MM.1S (cell line): ENCODE measurements at regions not wholly inside any gene's neighbourhood (a gene's known extent, or its start where the extent isn't known, plus 50 kb on each side); places are given as distances from the start of the nearest gene placed in this dataset.
"Not testable (repeated sequence)": the region's sequence is repeated elsewhere in the genome, so short reads cannot be mapped to it uniquely, and the experiment has no call there.

Experiments
- DNase-seq: peaks from one replicate; pipeline ENCODE4 v3.0.0-alpha.2; 2015
- H2AFZ ChIP-seq: fragments of 300-600 bp; sonication (generic); 2 replicates; pipeline ENCODE4 v1.6.0; 2016; ENCODE audit warnings: antibody characterized with exemption, low read length
- H3F3A ChIP-seq: fragments of 300-600 bp; sonication (generic); 2 replicates; pipeline ENCODE4 v1.6.1; 2016; ENCODE audit warnings: mild to moderate bottlenecking, antibody characterized with exemption, low read length, moderate library complexity, mixed read lengths; ENCODE audit not compliant: insufficient read depth
- H3K27ac ChIP-seq: fragments of 300-600 bp; sonication (generic); 2 replicates; pipeline ENCODE4 v1.5.1; 2016; ENCODE audit warnings: mild to moderate bottlenecking, low read length
- H3K27me3 ChIP-seq: fragments of 300-600 bp; sonication (generic); replicated peaks from 2 replicates; pipeline ENCODE4 v1.6.0; 2016; ENCODE audit warnings: low read length; ENCODE audit not compliant: insufficient read depth
- H3K36me3 ChIP-seq: fragments of 300-600 bp; sonication (generic); replicated peaks from 2 replicates; pipeline ENCODE4 v1.6.1; 2016; ENCODE audit warnings: mild to moderate bottlenecking, low read length, mixed read lengths; ENCODE audit not compliant: insufficient read depth
- H3K4me1 ChIP-seq: fragments of 300-600 bp; sonication (generic); 2 replicates; pipeline ENCODE4 v1.6.1; 2016; ENCODE audit warnings: low read length, mixed read lengths
- H3K4me2 ChIP-seq: fragments of 300-600 bp; sonication (generic); 2 replicates; pipeline ENCODE4 v1.6.0; 2016; ENCODE audit warnings: low read depth, low read length
- H3K4me3 ChIP-seq: fragments of 300-600 bp; sonication (generic); 2 replicates; pipeline ENCODE4 v1.5.1; 2016; ENCODE audit warnings: low read length, mixed read lengths
- H3K79me2 ChIP-seq: fragments of 300-600 bp; sonication (generic); 2 replicates; pipeline ENCODE4 v1.6.1; 2016; ENCODE audit warnings: mixed run types, low read length, mixed read lengths
- H3K9ac ChIP-seq: fragments of 300-600 bp; sonication (generic); 2 replicates; pipeline ENCODE4 v1.6.1; 2016; ENCODE audit warnings: low read length, mixed read lengths
- H3K9me2 ChIP-seq: fragments of 300-600 bp; sonication (generic); replicated peaks from 2 replicates; pipeline ENCODE4 v1.6.1; 2016; ENCODE audit warnings: mild to moderate bottlenecking, low read length, mixed read lengths; ENCODE audit not compliant: insufficient read depth
- H3K9me3 ChIP-seq: fragments of 300-600 bp; sonication (generic); replicated peaks from 2 replicates; pipeline ENCODE4 v1.6.1; 2016; ENCODE audit warnings: mild to moderate bottlenecking, low read length, mixed read lengths; ENCODE audit not compliant: insufficient read depth
- H4K20me1 ChIP-seq: fragments of 300-600 bp; sonication (generic); 2 replicates; pipeline ENCODE4 v1.6.1; 2016; ENCODE audit warnings: mild to moderate bottlenecking, low read length, moderate library complexity, mixed read lengths; ENCODE audit not compliant: insufficient read depth
- EZH2 ChIP-seq: fragments of 300-600 bp; sonication (generic); optimal IDR thresholded peaks from 2 replicates; pipeline ENCODE3; 2017; ENCODE audit warnings: low read depth, mild to moderate bottlenecking, antibody characterized with exemption, low read length, mixed read lengths
- EZH2phosphoT487 ChIP-seq: fragments of 300-600 bp; sonication (generic); IDR thresholded peaks from 2 replicates; pipeline ENCODE4 v1.6.1; 2018; ENCODE audit warnings: antibody characterized with exemption, low read length
- TF ChIP-seq, protein P1 (sequence below): fragments of 300-600 bp; sonication (generic); IDR thresholded peaks from 2 replicates; pipeline ENCODE4 v1.5.1; 2016; ENCODE audit warnings: antibody characterized with exemption, low read length, mixed read lengths

DNA sequence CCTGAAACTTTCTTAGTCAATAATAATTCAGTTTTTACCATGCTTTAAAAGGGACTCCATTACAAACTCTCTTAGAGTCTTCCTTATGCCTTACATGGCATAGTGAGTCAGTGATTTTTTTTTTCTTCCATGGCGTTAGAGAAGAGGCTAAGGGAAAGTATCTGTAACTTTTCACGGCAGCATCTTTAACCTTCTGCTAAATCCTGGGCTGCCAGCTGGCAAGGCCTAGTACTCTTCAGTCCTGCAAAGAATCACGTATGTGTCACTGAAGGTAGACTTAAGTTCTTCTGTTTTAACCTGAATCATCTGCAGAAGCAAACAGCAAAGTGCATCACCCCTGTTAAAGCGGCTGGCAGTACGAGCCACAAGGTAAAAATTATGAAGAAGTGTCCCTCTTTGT is 286.3 kb upstream of the FN1 start:
- no peaks in the 10 kb centered on the region for H3K79me2 ChIP-seq

GRCh38 chr2:215721515-215721914 is 285.6 kb upstream of the FN1 start:
- not testable (repeated sequence) for H3K36me3 ChIP-seq, H4K20me1 ChIP-seq, H3K79me2 ChIP-seq, H3K27me3 ChIP-seq, H3K9ac ChIP-seq, H3F3A ChIP-seq, H3K4me1 ChIP-seq, H3K27ac ChIP-seq, H3K4me3 ChIP-seq, H3K9me2 ChIP-seq, H2AFZ ChIP-seq, H3K4me2 ChIP-seq, H3K9me3 ChIP-seq, DNase-seq

More for the DNA sequence above, 286.3 kb upstream of the FN1 start:
- Histone ChIP-seq H3K36me3 (no peaks in the 10 kb centered on the region), H3K27ac (no peak overlapping the region), H2AFZ (no peak overlapping the region), H3K4me2 (no peak overlapping the region), H3K9me3 (no peaks in the 10 kb centered on the region), H3F3A (no peaks in the 10 kb centered on the region), H3K4me1 (no peaks in the 10 kb centered on the region), H4K20me1 (no peaks in the 10 kb centered on the region), H3K27me3 (no peaks in the 10 kb centered on the region), H3K9me2 (no peaks in the 10 kb centered on the region), H3K4me3 (no peak overlapping the region), H3K9ac (no peak overlapping the region)
- no peak for DNase-seq
- TF ChIP-seq EZH2: no peak

DNA sequence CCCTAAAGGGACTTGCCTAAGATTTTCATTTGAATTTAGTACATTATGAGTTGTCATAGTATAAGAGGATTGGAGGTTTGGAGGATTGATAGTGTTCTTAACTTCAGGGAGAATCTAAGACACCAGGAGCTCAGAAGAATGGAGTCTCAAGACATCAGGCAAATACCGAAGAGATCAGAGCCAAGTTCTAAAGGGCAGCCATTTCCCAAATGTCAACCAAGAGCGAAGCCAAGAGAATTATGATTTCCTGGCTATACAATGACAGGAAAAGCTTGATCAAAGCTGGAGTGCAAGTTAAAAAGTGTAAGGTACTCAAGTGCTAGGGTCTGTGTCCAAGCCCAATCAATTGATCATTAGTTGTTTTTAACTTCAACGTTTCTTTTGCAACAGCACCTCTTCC is 283.0 kb upstream of the FN1 start:
- no peak overlapping the region for H2AFZ ChIP-seq
- no peaks in the 10 kb centered on the region for H3K4me1 ChIP-seq
- no peaks in the 10 kb centered on the region for H3K79me2 ChIP-seq
- no peak overlapping the region for H3K9ac ChIP-seq
- no peak overlapping the region for H3K4me3 ChIP-seq
- no peaks in the 10 kb centered on the region for H3K36me3 ChIP-seq
- no peaks in the 10 kb centered on the region for H3K27me3 ChIP-seq
- H3K27ac ChIP-seq: no peak overlapping the region
- no peaks in the 10 kb centered on the region for H3K9me3 ChIP-seq
- TF ChIP-seq EZH2phosphoT487: no peak
- TF ChIP-seq, protein P1, sequence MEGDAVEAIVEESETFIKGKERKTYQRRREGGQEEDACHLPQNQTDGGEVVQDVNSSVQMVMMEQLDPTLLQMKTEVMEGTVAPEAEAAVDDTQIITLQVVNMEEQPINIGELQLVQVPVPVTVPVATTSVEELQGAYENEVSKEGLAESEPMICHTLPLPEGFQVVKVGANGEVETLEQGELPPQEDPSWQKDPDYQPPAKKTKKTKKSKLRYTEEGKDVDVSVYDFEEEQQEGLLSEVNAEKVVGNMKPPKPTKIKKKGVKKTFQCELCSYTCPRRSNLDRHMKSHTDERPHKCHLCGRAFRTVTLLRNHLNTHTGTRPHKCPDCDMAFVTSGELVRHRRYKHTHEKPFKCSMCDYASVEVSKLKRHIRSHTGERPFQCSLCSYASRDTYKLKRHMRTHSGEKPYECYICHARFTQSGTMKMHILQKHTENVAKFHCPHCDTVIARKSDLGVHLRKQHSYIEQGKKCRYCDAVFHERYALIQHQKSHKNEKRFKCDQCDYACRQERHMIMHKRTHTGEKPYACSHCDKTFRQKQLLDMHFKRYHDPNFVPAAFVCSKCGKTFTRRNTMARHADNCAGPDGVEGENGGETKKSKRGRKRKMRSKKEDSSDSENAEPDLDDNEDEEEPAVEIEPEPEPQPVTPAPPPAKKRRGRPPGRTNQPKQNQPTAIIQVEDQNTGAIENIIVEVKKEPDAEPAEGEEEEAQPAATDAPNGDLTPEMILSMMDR: no peak
- no peak for TF ChIP-seq EZH2
- no peaks in the 10 kb centered on the region for H3F3A ChIP-seq
- H4K20me1 ChIP-seq: no peaks in the 10 kb centered on the region
- H3K4me2 ChIP-seq: no peak overlapping the region
- no peaks in the 10 kb centered on the region for H3K9me2 ChIP-seq
- no peak for DNase-seq

DNA sequence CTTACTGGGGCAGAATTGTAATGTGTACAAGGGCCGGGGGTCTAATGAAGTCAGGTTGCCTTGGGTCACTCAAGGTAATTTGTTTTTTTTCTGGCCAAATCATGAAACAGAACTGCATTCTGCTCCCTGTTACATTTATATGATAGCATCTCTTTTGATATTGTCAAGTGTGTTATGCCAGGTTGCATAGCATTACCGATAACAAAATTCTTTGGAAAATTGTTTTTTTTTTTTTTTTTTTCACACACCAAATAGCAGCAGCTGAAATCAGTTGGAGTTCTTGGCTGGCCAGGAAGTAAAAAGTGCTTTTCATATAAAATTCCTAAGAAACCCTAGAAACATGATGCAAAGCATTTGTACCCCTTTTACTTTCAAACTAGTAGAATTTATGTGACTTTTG is 282.6 kb upstream of the FN1 start:
- DNase-seq: no peak
- H3K79me2 ChIP-seq: no peaks in the 10 kb centered on the region
- no peak overlapping the region for H3K27ac ChIP-seq
- no peak for TF ChIP-seq EZH2phosphoT487
- TF ChIP-seq EZH2: no peak
- TF ChIP-seq, protein P1: no peak
- no peak overlapping the region for H2AFZ ChIP-seq
- H3K36me3 ChIP-seq: no peaks in the 10 kb centered on the region
- H3K9ac ChIP-seq: no peak overlapping the region
- H3K9me2 ChIP-seq: no peaks in the 10 kb centered on the region
- H3K4me3 ChIP-seq: no peak overlapping the region
- no peaks in the 10 kb centered on the region for H3F3A ChIP-seq
- no peaks in the 10 kb centered on the region for H3K27me3 ChIP-seq
- no peaks in the 10 kb centered on the region for H3K9me3 ChIP-seq
- no peak overlapping the region for H3K4me2 ChIP-seq
- no peaks in the 10 kb centered on the region for H4K20me1 ChIP-seq
- H3K4me1 ChIP-seq: no peaks in the 10 kb centered on the region
